ENCODE measurements at regions not wholly inside any gene's neighbourhood (a gene's known extent, or its start where the extent isn't known, plus 50 kb on each side); places are given as distances from the start of the nearest gene placed in this dataset.

DNA sequence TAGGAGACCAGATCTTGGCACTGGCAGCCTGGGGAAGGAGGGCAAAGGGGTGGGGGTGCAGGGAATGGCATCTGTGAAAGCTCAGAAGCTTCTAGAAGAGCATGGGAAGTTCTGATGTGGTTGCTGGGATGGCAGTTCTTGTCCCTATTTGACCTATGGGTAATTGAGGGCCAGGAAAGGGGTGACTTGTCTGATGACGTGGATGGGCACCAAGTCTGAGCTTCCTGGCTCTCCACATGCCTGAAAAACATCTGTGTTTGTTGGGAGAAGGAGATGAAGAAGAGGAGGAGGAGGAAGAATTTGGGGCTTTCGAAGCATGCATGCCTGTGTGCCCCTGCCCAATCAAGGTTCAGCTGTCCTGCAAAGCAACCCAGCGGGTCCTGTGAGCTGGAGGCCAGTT is 158.8 kb downstream of the SMAD6 start:
- Histone ChIP-seq H3K9ac (ENCODE audit: low read length) (no peak overlapping the region), H3K27ac (ENCODE audit: low read depth, low read length) (no peak overlapping the region), H3K9me3 (ENCODE audit: low read length) (no peaks in the 10 kb centered on the region), H3K4me3 (ENCODE audit: low read depth in 1 of 2, low read length in 2 of 2) (no peak overlapping the region), H3K4me1 (ENCODE audit: insufficient read depth, low read length) (peaks cover 12% of the 10 kb centered on the region), H3K27me3 (ENCODE audit: control insufficient read depth in 1 of 2, insufficient read depth in 2 of 2, low read length in 2 of 2) (no peaks in the 10 kb centered on the region), H3K36me3 (ENCODE audit: insufficient read depth, low read length) (no peaks in the 10 kb centered on the region)

DNA sequence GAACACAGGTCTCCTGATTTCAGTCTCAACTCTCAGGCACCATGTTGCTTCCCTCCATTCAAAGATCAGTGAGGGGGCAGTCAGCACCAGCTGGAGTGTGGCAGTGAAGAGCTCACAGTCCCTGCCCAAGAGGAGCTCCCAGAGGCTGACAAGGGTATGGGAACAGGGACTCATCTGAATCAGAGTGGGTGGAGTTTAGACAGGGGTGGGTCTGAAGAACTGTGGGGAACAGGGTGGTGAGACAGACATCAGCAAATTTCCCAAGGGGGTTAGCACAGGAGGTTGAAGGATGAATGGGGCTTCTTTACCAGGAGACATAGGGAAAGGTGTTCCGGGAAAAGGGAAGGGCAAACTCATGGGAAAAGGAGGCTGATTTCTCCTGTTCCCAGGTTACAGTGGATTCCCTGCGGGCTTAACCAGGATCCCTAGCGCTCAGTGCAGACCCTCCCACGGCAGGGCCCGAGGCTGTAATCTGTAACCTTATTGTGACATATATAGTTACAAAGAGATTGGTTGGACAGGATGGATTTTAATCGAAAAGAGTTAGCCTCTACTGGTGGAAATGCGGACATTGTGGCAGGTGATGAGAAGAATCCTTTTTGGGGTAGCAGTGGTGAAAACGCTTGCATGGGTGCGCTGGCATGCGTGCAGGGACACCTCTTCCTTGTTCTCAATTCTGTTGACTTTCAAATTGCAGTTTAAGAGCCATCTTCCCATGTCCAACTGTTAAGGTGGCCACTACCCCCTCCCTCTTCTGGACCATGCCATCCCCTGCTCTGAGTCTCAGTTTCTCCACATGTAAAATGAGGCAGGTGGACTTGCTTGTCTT is 160.3 kb downstream of the SMAD6 start:
- Histone ChIP-seq H3K4me3 (ENCODE audit: low read depth in 1 of 2, low read length in 2 of 2) (no peak overlapping the region), H3K27ac (ENCODE audit: low read depth, low read length) (no peak overlapping the region)

DNA sequence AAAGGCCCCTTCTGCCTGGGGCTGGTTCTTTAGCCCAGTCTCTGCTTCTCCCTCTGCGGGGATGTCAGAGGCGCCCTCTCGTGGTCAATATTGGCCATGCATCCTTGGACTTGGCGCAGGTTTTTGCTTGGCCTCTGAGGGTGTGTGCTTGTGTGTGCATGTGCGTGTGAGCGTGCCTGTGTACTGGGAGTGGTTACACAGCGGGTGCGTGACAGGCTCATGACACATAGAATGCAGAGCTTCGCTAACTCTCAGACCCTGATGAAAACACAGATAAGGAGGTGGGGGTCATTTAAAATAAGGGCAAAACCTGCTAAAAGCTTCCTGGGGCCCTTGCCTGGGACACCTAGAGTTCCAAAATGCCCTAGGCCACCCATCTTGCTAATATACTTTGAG is 160.9 kb downstream of the SMAD6 start:
- no peaks in the 10 kb centered on the region for H3K36me3 ChIP-seq (ENCODE audit: insufficient read depth, low read length)
- no peak overlapping the region for H3K4me3 ChIP-seq (ENCODE audit: low read depth in 1 of 2, low read length in 2 of 2)
- H3K4me1 ChIP-seq (ENCODE audit: insufficient read depth, low read length): peaks cover 12% of the 10 kb centered on the region
- no peak overlapping the region for H3K27ac ChIP-seq (ENCODE audit: low read depth, low read length)
- H3K9ac ChIP-seq (ENCODE audit: low read length): no peak overlapping the region
- no peaks in the 10 kb centered on the region for H3K27me3 ChIP-seq (ENCODE audit: control insufficient read depth in 1 of 2, insufficient read depth in 2 of 2, low read length in 2 of 2)
- no peaks in the 10 kb centered on the region for H3K9me3 ChIP-seq (ENCODE audit: low read length)

More for the DNA sequence above, 160.3 kb downstream of the SMAD6 start:
- peaks cover 12% of the 10 kb centered on the region for H3K4me1 ChIP-seq (ENCODE audit: insufficient read depth, low read length)
- no peaks in the 10 kb centered on the region for H3K9me3 ChIP-seq (ENCODE audit: low read length)
- H3K9ac ChIP-seq (ENCODE audit: low read length): no peak overlapping the region
- no peaks in the 10 kb centered on the region for H3K27me3 ChIP-seq (ENCODE audit: control insufficient read depth in 1 of 2, insufficient read depth in 2 of 2, low read length in 2 of 2)
- no peaks in the 10 kb centered on the region for H3K36me3 ChIP-seq (ENCODE audit: insufficient read depth, low read length)

DNA sequence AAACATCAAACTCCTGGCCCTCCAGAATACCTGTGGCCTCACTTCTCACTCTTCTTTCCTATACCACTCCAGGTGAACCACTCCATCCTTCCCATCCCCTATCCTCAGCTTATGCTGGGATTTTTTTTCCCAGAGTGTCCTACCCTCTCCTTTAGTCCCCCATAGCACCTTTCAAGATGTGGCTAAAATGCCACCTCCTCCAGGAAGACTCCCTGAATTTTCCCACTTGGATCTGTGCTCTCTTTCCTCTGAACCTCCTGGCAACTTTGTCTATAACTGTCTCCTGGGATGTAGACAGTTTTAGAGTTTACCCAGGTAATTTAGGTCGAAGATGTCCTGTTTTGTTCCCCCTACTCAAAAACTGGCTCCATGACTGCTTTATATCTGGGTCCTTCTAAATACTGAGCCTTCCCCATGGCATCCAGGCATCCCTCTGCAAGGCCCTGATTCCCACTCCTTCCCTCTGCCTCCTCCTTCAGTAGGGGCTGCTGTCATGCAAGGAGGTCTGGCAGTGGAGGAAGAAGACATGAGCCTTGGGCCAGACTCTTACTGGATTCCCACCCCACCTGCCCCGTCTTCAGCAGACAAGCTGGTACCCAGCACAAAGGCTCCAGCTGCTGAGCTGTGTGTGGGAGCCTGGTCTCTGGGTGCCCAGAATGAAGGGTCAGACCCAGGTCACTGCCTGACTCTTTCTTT is 161.5 kb downstream of the SMAD6 start:
- H3K27ac ChIP-seq (ENCODE audit: low read depth, low read length): no peak overlapping the region
- no peaks in the 10 kb centered on the region for H3K36me3 ChIP-seq (ENCODE audit: insufficient read depth, low read length)
- H3K4me3 ChIP-seq (ENCODE audit: low read depth in 1 of 2, low read length in 2 of 2): no peak overlapping the region
- no peak overlapping the region for H3K9ac ChIP-seq (ENCODE audit: low read length)
- H3K27me3 ChIP-seq (ENCODE audit: control insufficient read depth in 1 of 2, insufficient read depth in 2 of 2, low read length in 2 of 2): no peaks in the 10 kb centered on the region
- H3K4me1 ChIP-seq (ENCODE audit: insufficient read depth, low read length): peaks cover 12% of the 10 kb centered on the region
- no peaks in the 10 kb centered on the region for H3K9me3 ChIP-seq (ENCODE audit: low read length)

DNA sequence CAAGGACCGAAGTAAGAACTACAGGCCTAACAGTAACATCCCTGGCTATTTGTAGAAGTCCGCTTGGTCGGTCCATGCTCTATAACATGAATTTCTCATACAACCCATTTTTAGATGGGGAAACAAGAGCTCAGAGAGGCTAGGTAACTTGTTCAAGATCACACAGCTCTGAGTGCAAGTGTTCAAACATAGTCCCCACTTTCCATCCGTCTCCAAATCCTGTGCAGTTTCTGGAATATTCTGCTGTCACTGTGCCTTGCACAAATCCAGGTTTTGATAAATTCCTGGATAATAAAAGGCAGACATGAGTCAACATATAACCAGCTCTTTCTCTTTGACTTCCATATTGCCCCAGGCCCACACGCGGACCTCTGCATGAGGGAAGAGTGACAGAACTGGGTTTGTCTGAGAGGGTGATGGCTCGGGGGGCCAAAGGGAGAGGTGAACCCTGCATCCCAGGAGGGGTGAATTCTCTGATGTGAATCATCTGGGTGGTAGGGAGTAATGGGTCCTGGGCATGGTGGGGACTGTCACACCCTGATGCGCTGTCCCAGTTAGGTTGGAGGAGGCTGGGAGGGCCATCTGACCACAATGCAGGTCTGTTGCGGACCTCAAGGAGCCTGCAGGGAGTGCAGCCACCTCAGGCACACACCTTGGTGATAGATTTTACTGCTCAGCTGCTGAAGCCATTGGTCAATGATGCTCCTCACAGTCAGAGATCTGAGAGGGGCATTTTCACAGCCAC is 162.2 kb downstream of the SMAD6 start:
- Histone ChIP-seq H3K9me3 (ENCODE audit: low read length) (no peaks in the 10 kb centered on the region), H3K9ac (ENCODE audit: low read length) (no peak overlapping the region), H3K27ac (ENCODE audit: low read depth, low read length) (no peak overlapping the region)

DNA sequence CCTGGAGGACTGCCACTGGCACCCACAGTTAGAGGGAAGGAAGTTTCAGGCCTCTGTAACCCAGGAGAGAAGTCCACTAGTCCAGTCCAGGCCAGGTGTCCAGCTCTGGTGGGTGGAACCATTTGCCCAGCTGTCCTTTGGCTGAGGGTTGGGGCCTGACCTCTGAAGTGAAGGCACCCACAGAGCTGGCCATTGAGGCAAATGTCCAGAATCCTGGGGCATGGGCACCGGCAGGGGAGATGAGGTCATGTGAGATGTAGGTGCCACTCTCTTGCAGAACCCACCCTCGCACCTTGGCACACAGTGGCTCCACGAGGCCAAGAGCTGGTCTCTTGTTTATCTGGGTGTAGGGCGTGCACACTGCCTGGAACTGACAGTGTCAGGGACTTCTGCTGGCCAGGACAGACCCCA is 162.8 kb downstream of the SMAD6 start:
- no peaks in the 10 kb centered on the region for H3K36me3 ChIP-seq (ENCODE audit: insufficient read depth, low read length)
- no peak overlapping the region for H3K4me3 ChIP-seq (ENCODE audit: low read depth in 1 of 2, low read length in 2 of 2)
- no peak overlapping the region for H3K27ac ChIP-seq (ENCODE audit: low read depth, low read length)
- no peaks in the 10 kb centered on the region for H3K27me3 ChIP-seq (ENCODE audit: control insufficient read depth in 1 of 2, insufficient read depth in 2 of 2, low read length in 2 of 2)
- no peaks in the 10 kb centered on the region for H3K9me3 ChIP-seq (ENCODE audit: low read length)
- no peak overlapping the region for H3K9ac ChIP-seq (ENCODE audit: low read length)
- H3K4me1 ChIP-seq (ENCODE audit: insufficient read depth, low read length): peaks cover 12% of the 10 kb centered on the region

More for the DNA sequence above, 162.2 kb downstream of the SMAD6 start:
- Histone ChIP-seq H3K36me3 (ENCODE audit: insufficient read depth, low read length) (no peaks in the 10 kb centered on the region), H3K27me3 (ENCODE audit: control insufficient read depth in 1 of 2, insufficient read depth in 2 of 2, low read length in 2 of 2) (no peaks in the 10 kb centered on the region), H3K4me3 (ENCODE audit: low read depth in 1 of 2, low read length in 2 of 2) (no peak overlapping the region), H3K4me1 (ENCODE audit: insufficient read depth, low read length) (peaks cover 12% of the 10 kb centered on the region)

DNA sequence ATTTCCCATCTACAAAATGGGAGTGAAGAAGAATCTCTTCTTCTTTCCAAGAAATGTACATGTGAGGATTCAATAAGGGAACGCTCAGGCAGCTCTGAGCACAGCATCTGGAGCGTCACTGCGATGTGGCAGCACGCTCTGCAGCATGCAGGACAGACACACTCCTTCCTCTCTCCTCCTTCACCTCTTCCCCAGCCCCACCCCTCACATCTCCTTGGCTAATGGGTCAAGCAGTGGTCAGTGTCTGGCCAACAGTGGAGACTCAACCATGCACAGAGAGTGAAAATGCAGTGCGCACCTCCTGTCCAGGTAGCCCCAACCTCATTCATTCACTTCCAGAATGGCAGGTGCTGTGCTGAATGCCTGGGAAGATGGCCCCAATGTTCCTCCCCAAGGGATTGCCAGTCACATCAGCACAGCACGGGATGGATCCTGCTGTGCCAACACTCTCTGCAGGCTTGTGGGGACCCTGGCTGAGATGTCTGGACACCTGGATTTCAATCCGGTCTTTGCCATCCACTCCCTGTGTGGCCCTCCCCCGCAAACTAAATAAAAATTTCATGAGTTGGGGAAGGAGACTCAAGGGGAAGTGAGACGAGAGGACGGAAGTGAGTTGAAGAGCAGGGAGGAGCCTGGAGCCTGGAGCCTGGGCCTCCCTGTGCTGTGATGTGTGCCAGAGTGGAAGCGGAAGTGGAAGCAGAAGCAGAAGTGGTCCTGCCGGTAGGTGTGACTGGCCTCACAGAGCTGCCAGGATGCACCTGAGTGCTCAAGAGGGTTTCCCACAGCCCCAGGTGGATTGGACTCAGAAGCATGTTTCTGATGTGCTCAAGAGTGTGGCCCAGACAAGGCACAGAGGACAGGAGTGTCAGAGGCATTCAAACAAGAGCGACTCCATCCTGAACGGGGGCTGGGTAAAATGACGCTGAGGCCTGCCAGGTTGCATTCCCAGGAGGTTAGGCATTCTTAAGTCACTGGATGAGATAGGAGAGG is 163.9 kb downstream of the SMAD6 start:
- Histone ChIP-seq H3K4me3 (ENCODE audit: low read depth in 1 of 2, low read length in 2 of 2) (no peak overlapping the region), H3K36me3 (ENCODE audit: insufficient read depth, low read length) (no peaks in the 10 kb centered on the region), H3K4me1 (ENCODE audit: insufficient read depth, low read length) (peaks cover 12% of the 10 kb centered on the region), H3K9me3 (ENCODE audit: low read length) (no peaks in the 10 kb centered on the region), H3K27me3 (ENCODE audit: control insufficient read depth in 1 of 2, insufficient read depth in 2 of 2, low read length in 2 of 2) (no peaks in the 10 kb centered on the region), H3K27ac (ENCODE audit: low read depth, low read length) (no peak overlapping the region), H3K9ac (ENCODE audit: low read length) (no peak overlapping the region)

DNA sequence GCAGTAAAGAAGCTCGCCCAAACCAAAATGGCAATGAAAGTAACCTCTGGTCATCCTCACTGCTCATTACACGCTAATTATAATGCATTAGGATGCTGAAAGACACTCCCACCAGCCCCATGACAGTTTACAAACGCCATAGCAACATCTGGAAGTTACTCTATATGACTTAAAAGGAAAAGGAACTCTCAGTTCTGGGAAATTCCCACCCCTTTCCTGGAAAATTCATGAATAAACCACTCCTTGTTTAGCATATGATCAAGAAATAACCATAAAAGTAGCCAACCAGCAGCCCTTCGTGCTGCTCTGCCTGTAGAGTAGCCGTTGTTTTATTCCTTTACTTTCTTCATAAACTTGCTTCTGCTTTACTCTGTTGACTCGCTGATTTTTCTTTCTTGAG is 164.6 kb downstream of the SMAD6 start:
- Histone ChIP-seq H3K36me3 (ENCODE audit: insufficient read depth, low read length) (no peaks in the 10 kb centered on the region), H3K9me3 (ENCODE audit: low read length) (no peaks in the 10 kb centered on the region), H3K4me1 (ENCODE audit: insufficient read depth, low read length) (peaks cover 12% of the 10 kb centered on the region), H3K27ac (ENCODE audit: low read depth, low read length) (no peak overlapping the region), H3K9ac (ENCODE audit: low read length) (no peak overlapping the region), H3K27me3 (ENCODE audit: control insufficient read depth in 1 of 2, insufficient read depth in 2 of 2, low read length in 2 of 2) (no peaks in the 10 kb centered on the region), H3K4me3 (ENCODE audit: low read depth in 1 of 2, low read length in 2 of 2) (no peak overlapping the region)

DNA sequence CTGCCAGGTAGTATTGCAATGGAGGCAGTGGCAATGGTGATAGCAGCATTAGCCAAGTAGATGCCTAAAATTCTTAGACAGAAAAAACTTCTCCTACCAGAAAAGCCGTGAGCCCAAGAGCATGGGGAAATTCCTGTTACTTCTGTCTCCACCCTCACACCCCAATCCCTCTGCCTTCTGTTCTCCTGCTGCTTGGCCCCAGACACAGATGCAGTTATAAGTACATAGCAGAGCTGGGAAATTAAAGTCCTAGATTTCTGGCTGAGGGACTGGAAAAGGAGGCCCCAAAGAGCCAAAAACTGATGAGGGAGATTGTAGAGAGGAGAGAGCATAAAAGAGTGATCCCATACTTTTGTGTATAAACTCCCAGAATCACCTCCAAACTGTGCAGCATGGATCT is 166.9 kb downstream of the SMAD6 start:
- Histone ChIP-seq H3K27ac (ENCODE audit: low read depth, low read length) (no peak overlapping the region), H3K27me3 (ENCODE audit: control insufficient read depth in 1 of 2, insufficient read depth in 2 of 2, low read length in 2 of 2) (no peaks in the 10 kb centered on the region), H3K4me3 (ENCODE audit: low read depth in 1 of 2, low read length in 2 of 2) (no peak overlapping the region), H3K9me3 (ENCODE audit: low read length) (no peaks in the 10 kb centered on the region), H3K36me3 (ENCODE audit: insufficient read depth, low read length) (no peaks in the 10 kb centered on the region), H3K4me1 (ENCODE audit: insufficient read depth, low read length) (no peaks in the 10 kb centered on the region), H3K9ac (ENCODE audit: low read length) (no peak overlapping the region)

DNA sequence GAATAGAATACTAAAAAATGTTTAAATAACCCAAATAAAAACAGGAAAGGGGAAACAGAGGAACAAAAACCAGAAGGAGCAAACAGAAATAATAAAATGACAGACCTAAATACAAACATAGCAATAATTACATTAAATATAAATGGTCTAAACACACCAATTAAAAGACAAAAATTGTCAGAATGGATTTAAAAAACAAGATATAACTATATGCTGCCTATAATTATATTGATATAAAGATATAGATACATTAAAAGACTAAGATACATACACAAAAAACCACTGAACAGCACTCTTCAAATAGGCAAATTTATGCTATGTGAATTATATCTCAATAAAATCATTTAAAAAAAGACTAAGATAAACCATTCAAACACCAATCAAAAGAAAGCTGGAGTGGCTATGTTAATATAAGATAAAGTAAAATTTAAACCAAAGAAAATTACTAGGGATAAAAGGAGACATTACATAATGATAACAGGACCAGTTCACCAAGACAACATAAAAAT is 168.9 kb downstream of the SMAD6 start:
- H3K9me3 ChIP-seq (ENCODE audit: low read length): no peaks in the 10 kb centered on the region
- no peaks in the 10 kb centered on the region for H3K27me3 ChIP-seq (ENCODE audit: control insufficient read depth in 1 of 2, insufficient read depth in 2 of 2, low read length in 2 of 2)
- H3K9ac ChIP-seq (ENCODE audit: low read length): no peak overlapping the region
- no peaks in the 10 kb centered on the region for H3K4me1 ChIP-seq (ENCODE audit: insufficient read depth, low read length)
- H3K36me3 ChIP-seq (ENCODE audit: insufficient read depth, low read length): no peaks in the 10 kb centered on the region
- H3K27ac ChIP-seq (ENCODE audit: low read depth, low read length): no peak overlapping the region
- no peak overlapping the region for H3K4me3 ChIP-seq (ENCODE audit: low read depth in 1 of 2, low read length in 2 of 2)
